DND-41 (cell line): ENCODE measurements at regions not wholly inside any gene's neighbourhood (a gene's known extent, or its start where the extent isn't known, plus 50 kb on each side); places are given as distances from the start of the nearest gene placed in this dataset.

Experiments
- ATAC-seq: fragments of 200-7000 bp; cut with Tn5 transposase; 3 replicates; pipeline ENCODE4 v1.9.1; 2021; ENCODE audit warnings: low read depth; ENCODE audit not compliant: insufficient read depth
- DNase-seq: peaks from one replicate; pipeline ENCODE4 v3.0.0-alpha.2; 2020
- H2AFZ ChIP-seq: 2 replicates; pipeline ENCODE4 v1.6.0; 2012; ENCODE audit warnings: low read depth, low read length
- H3K27ac ChIP-seq: 2 replicates; pipeline ENCODE4 v1.5.1; 2012; ENCODE audit warnings: low read length, inconsistent platforms
- H3K27me3 ChIP-seq: fragments of 200-600 bp; sonication (generic); 2 replicates; pipeline ENCODE4 v1.6.0; 2012; ENCODE audit warnings: low read length, mild to moderate bottlenecking, inconsistent platforms; ENCODE audit not compliant: insufficient read depth, poor library complexity
- H3K36me3 ChIP-seq: 2 replicates; pipeline ENCODE4 v1.5.1; 2012; ENCODE audit warnings: low read length, inconsistent platforms; ENCODE audit not compliant: insufficient read depth
- H3K4me1 ChIP-seq: 2 replicates; pipeline ENCODE4 v1.5.1; 2012; ENCODE audit warnings: mild to moderate bottlenecking, low read length; ENCODE audit not compliant: insufficient read depth
- H3K4me2 ChIP-seq: 2 replicates; pipeline ENCODE4 v1.6.0; 2012; ENCODE audit warnings: mild to moderate bottlenecking, moderate library complexity, low read length, inconsistent platforms; ENCODE audit not compliant: insufficient read depth
- H3K4me3 ChIP-seq, 2 experiments: fragments of 200-600 bp in 1 of 2; shearing (Covaris generic) in 1 of 2; 2 replicates each; pipeline ENCODE4 v1.5.1; 2012 to 2016; ENCODE audit warnings: inconsistent platforms in 2 of 2, low read length in 2 of 2, mild to moderate bottlenecking in 2 of 2, low read depth in 1 of 2, moderate library complexity in 1 of 2
- H3K79me2 ChIP-seq: 2 replicates; pipeline ENCODE4 v1.6.0; 2012; ENCODE audit warnings: low read length, inconsistent platforms; ENCODE audit not compliant: insufficient read depth
- H3K9ac ChIP-seq: 2 replicates; pipeline ENCODE4 v1.6.0; 2012; ENCODE audit warnings: low read depth, mild to moderate bottlenecking, inconsistent platforms, low read length, moderate library complexity
- H3K9me3 ChIP-seq: 2 replicates; pipeline ENCODE4 v1.5.1; 2012; ENCODE audit warnings: low read length, moderate library complexity, mild to moderate bottlenecking, inconsistent platforms; ENCODE audit not compliant: insufficient read depth, severe bottlenecking
- H4K20me1 ChIP-seq: 2 replicates; pipeline ENCODE4 v1.6.0; 2012; ENCODE audit warnings: low read length; ENCODE audit not compliant: insufficient read depth
- EZH2 ChIP-seq: IDR thresholded peaks from 3 replicates; pipeline ENCODE4 v1.6.1; 2012; ENCODE audit warnings: borderline replicate concordance, low read depth, mild to moderate bottlenecking, moderate library complexity, low read length, inconsistent platforms; ENCODE audit not compliant: severe bottlenecking
- TF ChIP-seq, protein P1 (sequence below): IDR thresholded peaks from 2 replicates; pipeline ENCODE4 v1.5.1; 2012; ENCODE audit warnings: borderline replicate concordance, low read length, moderate library complexity, mild to moderate bottlenecking; ENCODE audit not compliant: poor library complexity, severe bottlenecking; ENCODE audit errors: extremely low read depth

DNA sequence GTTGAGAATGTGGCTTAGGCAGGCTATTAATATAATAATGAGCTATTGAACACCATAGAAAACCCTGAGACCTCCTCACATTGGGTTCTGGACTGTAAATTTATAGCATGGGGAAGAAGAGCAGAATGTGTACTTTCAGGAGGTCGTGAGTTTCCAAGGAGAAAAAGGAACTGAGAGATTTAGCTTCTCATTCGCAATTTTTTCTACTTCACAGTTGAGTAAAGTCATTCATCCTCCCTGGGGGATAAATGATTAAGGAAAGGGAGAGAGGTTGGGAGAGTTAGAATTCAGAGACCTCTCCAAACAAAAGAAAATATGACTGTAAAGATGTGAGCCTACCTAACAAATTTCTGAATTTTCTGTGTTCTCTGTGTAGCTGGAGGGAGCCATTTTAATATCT is 205.8 kb upstream of the CYRIA start:
- H3K9me3 ChIP-seq = no peaks in the 10 kb centered on the region
- no peaks in the 10 kb centered on the region for H3K79me2 ChIP-seq
- H3K36me3 ChIP-seq = no peaks in the 10 kb centered on the region
- no peak for DNase-seq
- H3K9ac ChIP-seq = no peak overlapping the region
- H3K4me2 ChIP-seq = no peak overlapping the region
- no peaks in the 10 kb centered on the region for H3K27me3 ChIP-seq
- no peak overlapping the region for H2AFZ ChIP-seq
- H3K4me1 ChIP-seq = no peaks in the 10 kb centered on the region
- H3K27ac ChIP-seq = no peak overlapping the region
- TF ChIP-seq, protein P1, sequence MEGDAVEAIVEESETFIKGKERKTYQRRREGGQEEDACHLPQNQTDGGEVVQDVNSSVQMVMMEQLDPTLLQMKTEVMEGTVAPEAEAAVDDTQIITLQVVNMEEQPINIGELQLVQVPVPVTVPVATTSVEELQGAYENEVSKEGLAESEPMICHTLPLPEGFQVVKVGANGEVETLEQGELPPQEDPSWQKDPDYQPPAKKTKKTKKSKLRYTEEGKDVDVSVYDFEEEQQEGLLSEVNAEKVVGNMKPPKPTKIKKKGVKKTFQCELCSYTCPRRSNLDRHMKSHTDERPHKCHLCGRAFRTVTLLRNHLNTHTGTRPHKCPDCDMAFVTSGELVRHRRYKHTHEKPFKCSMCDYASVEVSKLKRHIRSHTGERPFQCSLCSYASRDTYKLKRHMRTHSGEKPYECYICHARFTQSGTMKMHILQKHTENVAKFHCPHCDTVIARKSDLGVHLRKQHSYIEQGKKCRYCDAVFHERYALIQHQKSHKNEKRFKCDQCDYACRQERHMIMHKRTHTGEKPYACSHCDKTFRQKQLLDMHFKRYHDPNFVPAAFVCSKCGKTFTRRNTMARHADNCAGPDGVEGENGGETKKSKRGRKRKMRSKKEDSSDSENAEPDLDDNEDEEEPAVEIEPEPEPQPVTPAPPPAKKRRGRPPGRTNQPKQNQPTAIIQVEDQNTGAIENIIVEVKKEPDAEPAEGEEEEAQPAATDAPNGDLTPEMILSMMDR = no peak
- TF ChIP-seq EZH2 = no peak
- H4K20me1 ChIP-seq = no peaks in the 10 kb centered on the region
- no peak for ATAC-seq
- no peak overlapping the region for H3K4me3 ChIP-seq

DNA sequence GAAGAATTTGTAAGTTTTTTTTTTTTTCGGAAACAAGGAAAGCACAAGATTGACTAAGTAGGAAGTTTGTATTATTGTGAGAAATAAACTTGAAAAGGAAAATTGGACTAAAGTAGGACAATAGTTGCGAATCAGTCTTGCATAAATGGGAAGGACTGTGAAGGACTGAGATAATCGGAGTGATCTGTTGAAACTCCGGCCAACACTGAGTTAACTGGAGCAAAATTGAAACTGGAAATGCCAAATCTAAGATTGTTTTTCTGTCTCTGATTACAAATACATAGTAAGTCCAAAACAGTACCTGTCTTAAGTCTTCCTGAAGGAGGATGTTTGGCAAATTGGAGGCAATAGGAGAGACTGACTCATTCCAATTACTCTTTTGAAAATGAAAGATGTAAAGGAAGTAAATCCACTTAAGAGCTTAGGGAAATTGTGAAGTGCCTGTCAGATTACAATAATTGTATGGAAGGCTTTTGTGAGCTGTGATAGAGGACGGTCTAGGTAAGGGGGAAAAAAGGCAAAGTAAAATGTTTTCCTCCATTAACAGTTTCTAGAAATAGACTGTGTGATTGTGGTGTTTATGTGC is 204.9 kb upstream of the CYRIA start:
- no peaks in the 10 kb centered on the region for H3K79me2 ChIP-seq
- H4K20me1 ChIP-seq = no peaks in the 10 kb centered on the region
- DNase-seq (no peak), ATAC-seq (no peak)
- TF ChIP-seq, protein P1 = no peak
- no peak for TF ChIP-seq EZH2
- H3K4me3 ChIP-seq = no peak overlapping the region
- no peak overlapping the region for H3K27ac ChIP-seq
- no peaks in the 10 kb centered on the region for H3K36me3 ChIP-seq
- no peak overlapping the region for H2AFZ ChIP-seq
- H3K9ac ChIP-seq = no peak overlapping the region
- H3K4me1 ChIP-seq = no peaks in the 10 kb centered on the region
- H3K27me3 ChIP-seq = no peaks in the 10 kb centered on the region
- H3K4me2 ChIP-seq = no peak overlapping the region
- no peaks in the 10 kb centered on the region for H3K9me3 ChIP-seq

DNA sequence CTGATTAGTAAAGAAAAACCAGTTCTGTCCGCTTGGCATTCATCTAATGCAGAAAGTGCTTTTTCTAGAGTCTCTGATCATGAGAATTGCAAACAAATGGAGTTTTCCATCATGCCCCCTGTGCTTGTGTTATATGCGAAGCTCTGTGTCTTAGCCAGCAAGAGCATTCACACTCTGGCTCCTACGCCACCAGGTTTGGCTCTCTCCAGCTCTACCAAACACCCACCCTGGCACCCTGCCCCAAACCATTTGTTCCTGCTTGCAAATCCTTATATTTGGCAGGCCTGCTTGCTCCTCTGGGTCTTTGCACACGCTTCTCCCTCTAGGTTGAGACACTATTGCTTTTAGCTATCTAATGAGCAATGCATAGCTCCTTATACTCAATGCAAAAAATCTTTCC is 204.1 kb upstream of the CYRIA start:
- H4K20me1 ChIP-seq = no peaks in the 10 kb centered on the region
- no peak overlapping the region for H3K9ac ChIP-seq
- no peak overlapping the region for H3K4me2 ChIP-seq
- no peak overlapping the region for H2AFZ ChIP-seq
- H3K4me1 ChIP-seq = no peaks in the 10 kb centered on the region
- H3K9me3 ChIP-seq = no peaks in the 10 kb centered on the region
- no peaks in the 10 kb centered on the region for H3K36me3 ChIP-seq
- H3K27ac ChIP-seq = no peak overlapping the region
- no peak for TF ChIP-seq EZH2
- TF ChIP-seq, protein P1 = no peak
- H3K4me3 ChIP-seq = no peak overlapping the region
- no peaks in the 10 kb centered on the region for H3K79me2 ChIP-seq
- ATAC-seq = no peak
- H3K27me3 ChIP-seq = no peaks in the 10 kb centered on the region
- DNase-seq = no peak

DNA sequence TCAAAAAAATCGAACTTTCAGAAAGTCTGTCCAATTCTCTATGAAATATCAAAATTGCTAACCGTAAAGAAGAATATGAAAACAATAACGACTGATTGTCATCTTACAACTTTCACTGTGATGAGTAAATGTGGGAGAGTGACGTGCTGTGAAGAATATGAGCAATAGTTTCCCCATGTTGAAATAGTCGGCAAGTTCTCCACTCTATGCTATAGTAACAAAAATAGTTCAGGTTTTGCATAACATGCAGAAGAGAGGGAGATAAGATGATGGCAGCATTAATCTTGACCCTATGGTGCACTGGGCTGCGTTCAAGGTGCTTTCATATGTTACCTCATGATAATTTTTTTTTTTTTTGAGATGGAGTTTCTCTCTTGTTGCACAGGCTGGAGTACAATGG is 196.8 kb upstream of the CYRIA start:
- Histone ChIP-seq H3K4me2 (no peak overlapping the region), H3K9ac (no peak overlapping the region), H3K79me2 (no peaks in the 10 kb centered on the region), H2AFZ (no peak overlapping the region), H3K4me1 (no peaks in the 10 kb centered on the region), H3K27ac (no peak overlapping the region), H3K4me3 (no peak overlapping the region), H4K20me1 (no peaks in the 10 kb centered on the region), H3K27me3 (no peaks in the 10 kb centered on the region), H3K36me3 (no peaks in the 10 kb centered on the region), H3K9me3 (no peaks in the 10 kb centered on the region)
- DNase-seq = no peak
- no peak for TF ChIP-seq EZH2
- TF ChIP-seq, protein P1 = no peak
- no peak for ATAC-seq
